ENCODE measurements at regions not wholly inside any gene's neighbourhood (a gene's known extent, or its start where the extent isn't known, plus 50 kb on each side); places are given as distances from the start of the nearest gene placed in this dataset.

DNA sequence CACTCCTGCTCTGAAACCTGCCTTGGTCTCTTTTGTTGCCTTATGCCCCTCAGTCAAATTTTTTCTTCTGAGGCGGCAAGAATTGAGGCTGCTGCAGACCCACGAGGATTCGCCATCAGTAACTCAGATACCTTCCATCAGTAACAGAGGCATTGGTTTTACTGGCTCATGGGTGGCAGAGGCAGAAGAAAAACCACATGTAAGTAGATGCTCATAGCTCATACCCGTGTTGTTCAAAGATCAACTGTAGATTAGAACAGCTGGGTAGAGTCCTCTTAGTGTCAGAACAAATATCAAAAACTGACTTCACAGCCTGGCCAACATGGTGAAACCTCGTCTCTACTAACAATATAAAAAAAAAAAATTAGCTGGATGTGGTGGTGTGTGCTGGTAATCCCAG is 598.0 kb upstream of the SOX11 start:
- no peaks in the 10 kb centered on the region for H3K4me1 ChIP-seq (ENCODE audit: low read depth)
- intact Hi-C loops (cut with DNase I, micrococcal nuclease), result no loop called here
- TF ChIP-seq, protein P1, sequence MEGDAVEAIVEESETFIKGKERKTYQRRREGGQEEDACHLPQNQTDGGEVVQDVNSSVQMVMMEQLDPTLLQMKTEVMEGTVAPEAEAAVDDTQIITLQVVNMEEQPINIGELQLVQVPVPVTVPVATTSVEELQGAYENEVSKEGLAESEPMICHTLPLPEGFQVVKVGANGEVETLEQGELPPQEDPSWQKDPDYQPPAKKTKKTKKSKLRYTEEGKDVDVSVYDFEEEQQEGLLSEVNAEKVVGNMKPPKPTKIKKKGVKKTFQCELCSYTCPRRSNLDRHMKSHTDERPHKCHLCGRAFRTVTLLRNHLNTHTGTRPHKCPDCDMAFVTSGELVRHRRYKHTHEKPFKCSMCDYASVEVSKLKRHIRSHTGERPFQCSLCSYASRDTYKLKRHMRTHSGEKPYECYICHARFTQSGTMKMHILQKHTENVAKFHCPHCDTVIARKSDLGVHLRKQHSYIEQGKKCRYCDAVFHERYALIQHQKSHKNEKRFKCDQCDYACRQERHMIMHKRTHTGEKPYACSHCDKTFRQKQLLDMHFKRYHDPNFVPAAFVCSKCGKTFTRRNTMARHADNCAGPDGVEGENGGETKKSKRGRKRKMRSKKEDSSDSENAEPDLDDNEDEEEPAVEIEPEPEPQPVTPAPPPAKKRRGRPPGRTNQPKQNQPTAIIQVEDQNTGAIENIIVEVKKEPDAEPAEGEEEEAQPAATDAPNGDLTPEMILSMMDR (IDR thresholded peaks at IDR 0.05), result no peak
- H3K4me3 ChIP-seq, result no peak overlapping the region
- DNase-seq (no peak), ATAC-seq (no peak)
- no peaks in the 10 kb centered on the region for H3K36me3 ChIP-seq (ENCODE audit: low read depth)
- peaks cover 52% of the 10 kb centered on the region for H3K9me3 ChIP-seq

DNA sequence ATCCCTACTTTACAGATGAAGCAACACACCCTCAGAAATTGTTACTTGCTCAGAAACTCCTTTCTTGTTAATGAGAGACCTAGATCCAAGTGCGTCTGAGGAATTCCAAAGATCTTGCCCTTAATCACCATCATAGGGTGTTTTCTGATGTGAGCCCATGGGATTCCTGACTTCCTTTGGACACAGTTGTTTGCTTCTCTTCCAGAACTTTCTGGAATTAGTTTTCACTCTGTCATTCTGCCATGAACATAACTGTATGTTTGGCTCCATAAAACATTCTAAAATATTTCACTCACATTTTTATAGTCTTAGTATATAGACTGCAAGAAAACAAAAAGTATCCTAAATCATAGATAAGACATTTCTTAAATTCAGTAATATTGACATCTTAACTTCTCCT is 593.9 kb upstream of the SOX11 start:
- DNase-seq (no peak), ATAC-seq (no peak)
- TF ChIP-seq, protein P1 (IDR thresholded peaks at IDR 0.05), result no peak
- intact Hi-C loops (cut with DNase I, micrococcal nuclease), result no loop called here
- H3K4me1 ChIP-seq (ENCODE audit: low read depth), result no peaks in the 10 kb centered on the region
- no peaks in the 10 kb centered on the region for H3K36me3 ChIP-seq (ENCODE audit: low read depth)
- H3K9me3 ChIP-seq, result peaks cover 59% of the 10 kb centered on the region
- no peak overlapping the region for H3K4me3 ChIP-seq

DNA sequence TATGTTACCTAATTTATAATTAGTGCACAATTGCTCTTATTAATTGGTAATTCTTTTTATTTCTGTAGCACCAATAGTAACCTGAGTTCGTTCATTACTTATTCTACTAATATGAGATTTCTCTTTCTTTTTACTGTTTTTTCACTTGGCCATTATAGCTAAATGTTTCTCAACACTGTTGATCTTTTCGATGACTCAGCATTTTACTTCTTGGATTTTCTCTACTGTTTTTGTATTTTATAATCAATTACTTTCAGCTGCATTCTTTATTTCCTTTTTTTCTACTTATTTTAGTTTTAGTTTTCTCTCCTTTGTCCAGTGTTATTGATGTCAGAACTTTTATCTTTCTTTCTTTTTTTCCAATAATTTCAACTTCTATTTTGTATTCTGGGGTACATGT is 589.4 kb upstream of the SOX11 start:
- Histone ChIP-seq H3K4me1 (ENCODE audit: low read depth) (no peaks in the 10 kb centered on the region), H3K36me3 (ENCODE audit: low read depth) (no peaks in the 10 kb centered on the region), H3K9me3 (peaks cover 64% of the 10 kb centered on the region), H3K4me3 (no peak overlapping the region)
- DNase-seq (no peak), ATAC-seq (no peak)
- intact Hi-C loops (cut with DNase I, micrococcal nuclease), result no loop called here
- TF ChIP-seq, protein P1 (IDR thresholded peaks at IDR 0.05), result no peak

DNA sequence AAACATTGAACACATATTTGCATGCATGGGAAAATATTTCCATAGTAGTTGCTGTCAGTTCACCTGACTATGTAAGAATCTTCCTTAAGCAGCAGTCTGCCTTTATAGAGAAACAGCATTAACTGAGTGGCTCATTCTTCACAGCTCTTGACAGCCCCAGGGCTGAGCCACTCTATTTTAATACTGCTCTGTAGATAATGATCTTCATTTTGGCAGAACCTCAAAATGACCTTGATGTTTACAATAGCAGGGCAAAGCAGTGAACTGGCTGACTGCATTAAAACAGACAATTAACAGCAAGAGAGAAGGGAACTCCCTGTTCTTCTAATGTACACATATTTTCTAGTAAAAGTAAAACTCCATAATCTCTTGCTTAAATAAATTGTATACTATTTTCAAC is 580.6 kb upstream of the SOX11 start:
- intact Hi-C loops (cut with DNase I, micrococcal nuclease), result no loop called here
- no peak for ATAC-seq
- TF ChIP-seq, protein P1 (IDR thresholded peaks at IDR 0.05), result no peak
- Histone ChIP-seq H3K36me3 (ENCODE audit: low read depth) (no peaks in the 10 kb centered on the region), H3K4me1 (ENCODE audit: low read depth) (no peaks in the 10 kb centered on the region), H3K9me3 (peaks cover 65% of the 10 kb centered on the region), H3K4me3 (no peak overlapping the region)
- no peak for DNase-seq

DNA sequence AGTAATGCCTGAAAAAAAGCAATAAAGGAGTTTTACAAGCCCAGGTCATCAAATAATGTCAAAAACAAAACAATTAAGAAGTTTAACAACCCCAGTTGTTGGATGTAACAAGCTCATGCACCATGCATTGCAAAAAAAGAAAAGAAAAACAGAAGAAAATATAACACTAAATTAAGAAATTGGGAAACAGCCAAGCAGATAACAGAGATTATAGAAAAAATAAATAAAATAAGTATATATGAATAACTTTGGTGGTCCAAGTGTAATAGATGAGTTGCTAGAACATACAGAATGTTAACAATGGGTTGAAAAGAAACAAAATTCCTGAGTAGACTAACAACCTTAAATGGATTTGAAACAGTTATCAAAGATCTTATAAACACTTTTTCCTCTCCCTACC is 573.1 kb upstream of the SOX11 start:
- no peak overlapping the region for H3K4me3 ChIP-seq
- TF ChIP-seq, protein P1 (IDR thresholded peaks at IDR 0.05), result no peak
- no peak for ATAC-seq
- H3K9me3 ChIP-seq, result peaks cover 43% of the 10 kb centered on the region
- no peak for DNase-seq
- no peaks in the 10 kb centered on the region for H3K36me3 ChIP-seq (ENCODE audit: low read depth)
- intact Hi-C loops (cut with DNase I, micrococcal nuclease), result no loop called here
- no peaks in the 10 kb centered on the region for H3K4me1 ChIP-seq (ENCODE audit: low read depth)

DNA sequence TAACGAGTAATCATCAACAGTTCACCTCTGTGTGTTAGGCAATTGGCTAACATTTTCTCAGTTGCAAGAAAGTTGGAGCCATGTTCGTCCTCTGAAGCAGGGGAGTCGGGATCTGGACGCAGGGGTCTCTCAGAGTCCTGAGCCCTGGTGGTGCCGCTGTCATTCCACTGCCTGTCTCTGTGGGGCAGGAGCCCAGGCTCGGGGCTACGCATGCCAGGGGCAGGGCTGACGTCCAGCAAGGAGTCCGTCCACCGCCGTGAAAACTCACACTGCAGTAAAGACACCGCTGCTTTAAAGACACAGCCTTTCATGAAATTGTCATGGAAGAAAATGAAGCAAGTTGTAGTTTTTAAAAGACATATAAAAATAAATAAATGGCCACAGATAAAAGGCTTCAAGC is 571.1 kb upstream of the SOX11 start:
- intact Hi-C loops (cut with DNase I, micrococcal nuclease), result no loop called here
- no peak for ATAC-seq
- Histone ChIP-seq H3K9me3 (peaks cover 41% of the 10 kb centered on the region), H3K4me3 (no peak overlapping the region), H3K4me1 (ENCODE audit: low read depth) (no peaks in the 10 kb centered on the region), H3K36me3 (ENCODE audit: low read depth) (no peaks in the 10 kb centered on the region)
- TF ChIP-seq, protein P1 (IDR thresholded peaks at IDR 0.05), result no peak
- DNase-seq, result no peak
